HCT116 (cell line): ENCODE measurements at regions not wholly inside any gene's neighbourhood (a gene's known extent, or its start where the extent isn't known, plus 50 kb on each side); places are given as distances from the start of the nearest gene placed in this dataset.

Experiments
- CBX3 ChIP-seq: IDR thresholded peaks from 2 replicates; pipeline ENCODE4 v1.6.1; 2012; ENCODE audit warnings: low read depth
- CEBPB ChIP-seq: IDR thresholded peaks from 2 replicates; pipeline ENCODE4 v1.6.1; 2012; ENCODE audit warnings: low read depth
- CTCF ChIP-seq, 3 experiments: fragments of 200-600 bp in 1 of 3; sonication (generic) in 1 of 3; IDR thresholded peaks in 2 of 3; conservative IDR thresholded peaks in 1 of 3; 2 replicates each; pipeline ENCODE4 v1.5.1; 2012 to 2017; ENCODE audit warnings: low read depth in 2 of 3, low read length in 2 of 3, antibody characterized with exemption in 1 of 3, borderline replicate concordance in 1 of 3, control low read depth in 1 of 3, mild to moderate bottlenecking in 1 of 3, mixed read lengths in 1 of 3, mixed run types in 1 of 3, moderate library complexity in 1 of 3; ENCODE audit not compliant: insufficient read depth in 1 of 3
- FOSL1 ChIP-seq: IDR thresholded peaks from 2 replicates; pipeline ENCODE4 v1.6.1; 2012; ENCODE audit warnings: low read depth
- JUND ChIP-seq: IDR thresholded peaks from 2 replicates; pipeline ENCODE4 v1.6.1; 2012
- MAX ChIP-seq: IDR thresholded peaks from 2 replicates; pipeline ENCODE4 v1.6.1; 2012
- POLR2A ChIP-seq: IDR thresholded peaks from 2 replicates; pipeline ENCODE4 v1.7.0; 2011; ENCODE audit warnings: borderline replicate concordance; ENCODE audit not compliant: insufficient read depth, insufficient read length; ENCODE audit errors: extremely low read depth
- POLR2AphosphoS5 ChIP-seq: IDR thresholded peaks from 2 replicates; pipeline ENCODE4 v1.6.1; 2011; ENCODE audit warnings: mild to moderate bottlenecking, low read depth, low read length, moderate library complexity
- RAD21 ChIP-seq: IDR thresholded peaks from 2 replicates; pipeline ENCODE4 v1.6.1; 2012; ENCODE audit warnings: low read depth, mild to moderate bottlenecking
- SP1 ChIP-seq: IDR thresholded peaks from 2 replicates; pipeline ENCODE4 v1.6.1; 2012; ENCODE audit warnings: low read depth

- TF ChIP-seq CTCF (IDR thresholded peaks at IDR 0.05 in 2 of 3, conservative IDR thresholded peaks at IDR 0.05 in 1 of 3; ENCODE audit: borderline replicate concordance in 1 of 3, insufficient read depth in 1 of 3, low read depth in 2 of 3, low read length in 2 of 3) (no peak), POLR2A (no peak), FOSL1 (no peak), SP1 (no peak), RAD21 (no peak), JUND (no peak), CBX3 (no peak), POLR2AphosphoS5 (no peak), MAX (no peak), CEBPB (no peak)
Measured at GRCh38 chr10:120162471-120162870, 269.9 kb downstream of the SEC23IP start.
